GM21529 (cell line): ENCODE measurements at regions not wholly inside any gene's neighbourhood (a gene's known extent, or its start where the extent isn't known, plus 50 kb on each side); places are given as distances from the start of the nearest gene placed in this dataset.
"Not testable (repeated sequence)": the region's sequence is repeated elsewhere in the genome, so short reads cannot be mapped to it uniquely, and the experiment has no call there.

Experiments used
- ATAC-seq: cut with Tn5 transposase; IDR thresholded peaks from one replicate; pipeline ENCODE4 v1.9.1; 2021; ENCODE audit not compliant: unreplicated experiment

DNA sequence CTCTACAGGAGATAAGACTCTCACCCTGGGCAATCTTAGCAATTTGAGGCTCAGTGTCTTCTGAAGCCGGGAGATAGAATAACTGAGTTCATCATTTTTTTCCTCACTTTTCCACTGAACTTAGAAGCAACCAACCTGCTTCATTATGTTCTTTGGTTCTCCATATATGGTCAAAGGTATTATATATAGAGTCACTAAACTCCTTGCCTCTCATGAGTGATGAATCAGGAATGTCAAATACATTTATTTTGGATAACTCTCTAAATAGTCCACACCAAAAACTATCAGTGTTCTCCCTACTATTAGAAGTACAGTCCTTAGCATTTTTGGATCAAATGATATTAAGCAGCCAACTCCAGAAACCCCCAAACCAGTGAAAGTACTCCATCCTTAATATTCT lies 421.5 kb upstream of the EPHA5 start:
- no peak for ATAC-seq

DNA sequence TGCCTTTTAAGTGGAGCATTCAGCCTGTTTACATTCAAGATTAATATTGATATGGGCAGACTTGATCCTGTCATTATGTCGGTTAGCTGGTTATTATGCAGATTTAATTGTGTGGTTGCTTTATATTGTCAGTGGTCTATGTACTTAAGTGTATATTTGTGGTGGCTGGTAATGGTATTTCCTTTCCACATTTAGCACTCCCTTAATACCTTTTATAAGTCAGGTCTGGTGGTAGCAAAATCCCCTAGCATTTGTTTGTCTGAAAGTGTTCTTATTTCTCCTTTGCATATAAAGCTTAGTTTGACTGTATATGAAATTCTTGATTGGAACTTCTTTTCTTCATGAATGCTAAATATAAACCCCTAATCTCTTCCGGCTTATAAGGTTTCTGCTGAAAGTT lies 403.7 kb upstream of the EPHA5 start:
- ATAC-seq: no peak

DNA sequence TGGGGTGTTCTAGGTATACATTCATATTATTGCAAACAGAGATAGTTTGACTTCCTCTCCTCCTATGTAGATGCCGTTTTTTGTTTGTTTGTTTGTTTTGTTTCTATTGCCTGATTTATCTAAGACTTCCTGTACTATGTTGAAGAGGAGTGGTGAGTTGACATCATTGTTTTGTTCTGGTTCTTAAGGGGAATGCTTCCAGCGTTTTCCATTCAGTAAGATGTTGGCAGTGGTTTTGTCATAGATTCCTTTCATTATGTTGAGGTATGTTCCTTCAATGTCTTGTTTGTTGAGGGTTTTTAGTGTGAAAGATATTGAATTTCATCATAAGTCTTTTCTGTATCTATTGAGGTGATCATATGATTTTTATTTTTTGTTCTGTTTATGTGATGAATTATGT lies 401.6 kb upstream of the EPHA5 start:
- ATAC-seq: no peak

DNA sequence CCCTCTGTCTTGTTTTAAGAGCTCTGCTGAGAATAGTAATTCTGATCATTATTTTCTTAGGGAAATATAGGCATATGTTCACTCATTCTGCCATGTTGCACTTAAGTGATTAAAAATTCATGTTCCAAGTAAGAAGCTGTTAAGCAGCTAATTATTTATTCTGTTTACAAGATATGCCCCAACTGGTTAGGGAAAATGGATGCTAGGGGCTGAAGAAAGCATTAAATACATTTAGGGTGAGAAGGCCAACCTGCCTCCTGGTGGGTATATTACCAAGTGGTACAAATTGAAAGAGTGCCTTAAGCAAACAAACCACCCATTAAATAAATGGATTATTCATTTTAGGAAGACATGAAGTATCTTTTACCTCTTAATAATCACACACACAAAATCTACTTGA lies 392.6 kb upstream of the EPHA5 start:
- no peak for ATAC-seq

DNA sequence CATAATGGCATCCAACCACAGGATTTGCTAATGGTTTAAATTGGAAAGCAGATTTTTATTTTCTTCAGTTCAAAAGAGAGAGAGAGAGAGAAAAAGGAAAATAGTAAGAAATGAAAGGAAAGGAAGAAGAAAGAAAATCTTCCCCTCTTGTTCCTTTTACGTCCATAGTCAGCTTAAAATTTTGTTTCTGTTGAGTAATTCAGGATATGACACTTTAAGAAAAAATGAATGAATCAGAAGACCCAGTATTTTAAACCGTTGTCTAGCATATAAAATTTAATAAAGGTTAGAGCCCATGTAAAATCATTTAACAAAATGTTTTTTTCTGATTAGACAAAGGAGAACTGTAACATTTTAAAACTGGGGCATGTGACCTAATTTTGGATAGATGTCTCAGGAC lies 391.8 kb upstream of the EPHA5 start:
- ATAC-seq: no peak

DNA sequence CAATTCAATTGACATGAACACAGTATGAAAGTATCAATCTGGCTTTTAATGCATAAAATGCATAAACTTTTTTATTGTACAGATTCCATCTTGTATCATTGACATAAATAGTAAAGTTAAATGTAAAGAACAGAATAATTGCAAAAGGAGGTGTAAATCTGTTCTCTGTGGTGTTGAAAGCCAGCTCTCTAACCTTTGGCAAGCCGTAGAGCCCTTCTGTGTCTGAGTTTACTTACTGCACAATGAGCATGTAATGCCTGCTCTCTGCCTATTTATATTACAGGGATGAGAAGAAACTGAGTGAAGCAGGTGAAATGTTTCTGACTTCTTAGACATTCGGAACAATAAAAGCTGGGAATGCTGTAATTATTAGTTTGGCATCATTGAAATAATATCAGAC lies 389.3 kb upstream of the EPHA5 start:
- no peak for ATAC-seq

DNA sequence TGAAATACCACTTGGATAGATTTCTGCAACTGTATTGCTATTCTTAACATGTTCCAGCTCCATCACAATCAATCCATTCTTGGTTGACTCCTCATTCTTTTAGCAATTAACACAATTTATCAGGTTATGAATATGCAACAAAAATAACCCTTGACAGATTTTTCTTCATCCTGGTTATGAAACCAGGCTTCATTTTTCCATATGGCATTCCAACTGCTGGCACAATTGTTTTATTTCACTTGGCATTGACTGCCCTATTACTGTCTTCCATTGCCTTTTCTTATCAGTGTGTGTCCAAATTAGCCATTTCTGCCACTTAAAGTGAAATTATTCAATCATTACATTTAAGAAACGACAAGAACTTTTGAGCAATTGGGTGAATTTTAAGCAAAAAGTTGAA lies 388.8 kb upstream of the EPHA5 start:
- no peak for ATAC-seq

DNA sequence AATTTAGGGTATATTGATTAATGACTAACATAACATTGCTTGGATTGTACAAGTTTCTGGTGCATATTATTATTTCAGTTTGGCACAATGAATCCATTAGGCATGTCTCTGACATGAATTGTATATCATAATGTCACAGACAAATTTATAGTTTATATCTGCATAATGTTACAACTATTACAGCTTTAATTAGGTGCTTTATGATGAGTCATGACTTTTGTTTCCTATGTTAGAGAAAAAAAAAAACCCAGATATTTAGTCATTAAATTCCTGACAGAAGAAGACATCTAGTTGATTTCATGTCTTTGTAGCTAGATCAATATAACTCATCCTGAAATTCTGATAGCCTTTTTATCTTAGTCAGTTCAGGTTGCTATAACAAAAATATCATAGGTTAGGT lies 385.7 kb upstream of the EPHA5 start:
- ATAC-seq: no peak

DNA sequence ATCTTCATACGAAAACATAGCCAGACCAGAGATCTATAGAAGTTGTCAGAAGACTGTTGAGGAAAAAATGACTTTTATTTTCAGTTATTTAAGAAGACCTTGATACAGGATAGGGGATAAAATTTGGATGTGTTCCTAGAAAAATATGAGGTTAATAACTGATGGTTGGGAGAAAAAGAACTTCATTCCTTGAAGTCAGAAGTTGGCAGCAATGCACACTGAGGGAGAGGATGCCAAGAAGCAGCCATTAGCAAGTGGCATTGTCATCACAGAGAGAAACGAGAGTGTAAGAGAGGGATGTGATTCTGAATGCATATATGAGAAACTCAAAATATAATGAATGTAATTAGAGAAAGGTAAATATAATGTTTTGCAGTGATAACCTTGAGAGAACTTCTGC lies 382.1 kb upstream of the EPHA5 start:
- ATAC-seq: no peak

DNA sequence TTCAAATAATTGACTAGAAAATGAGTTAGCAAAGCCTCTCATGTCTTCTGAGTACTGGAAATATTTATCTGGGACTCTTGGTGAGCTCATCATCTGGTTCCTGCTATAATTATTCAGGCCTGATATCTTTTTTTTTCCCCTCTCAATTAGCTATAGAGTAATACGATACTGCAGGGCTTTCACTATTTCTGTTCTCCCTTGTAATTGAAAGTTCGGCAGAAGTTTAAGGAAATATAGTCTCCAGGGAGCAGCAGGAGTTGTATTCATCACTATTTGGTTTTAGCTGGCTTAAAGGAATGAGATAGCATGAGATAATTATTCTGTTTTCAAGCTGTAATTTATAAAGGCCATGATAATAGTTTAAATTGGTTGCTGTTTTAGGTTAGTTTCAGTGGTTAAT lies 378.6 kb upstream of the EPHA5 start:
- no peak for ATAC-seq

DNA sequence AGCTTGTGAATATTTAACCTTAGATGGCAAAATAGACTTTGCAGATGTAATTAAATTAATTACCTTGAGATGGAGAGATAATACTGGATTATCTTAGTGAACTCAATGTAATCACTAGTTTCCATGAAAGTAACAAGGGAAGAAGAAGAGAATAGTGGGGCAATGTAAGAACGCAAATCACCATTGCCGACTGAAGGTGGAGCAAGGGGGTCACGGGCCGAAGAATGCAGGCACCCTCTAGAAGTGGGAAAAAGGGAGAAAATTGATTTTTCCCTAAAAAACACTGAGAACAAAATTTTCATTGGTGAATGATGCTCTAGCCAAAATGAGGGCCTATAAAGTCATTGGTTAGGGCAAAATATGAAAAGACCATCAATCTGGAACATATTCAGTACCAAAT lies 375.6 kb upstream of the EPHA5 start:
- no peak for ATAC-seq

DNA sequence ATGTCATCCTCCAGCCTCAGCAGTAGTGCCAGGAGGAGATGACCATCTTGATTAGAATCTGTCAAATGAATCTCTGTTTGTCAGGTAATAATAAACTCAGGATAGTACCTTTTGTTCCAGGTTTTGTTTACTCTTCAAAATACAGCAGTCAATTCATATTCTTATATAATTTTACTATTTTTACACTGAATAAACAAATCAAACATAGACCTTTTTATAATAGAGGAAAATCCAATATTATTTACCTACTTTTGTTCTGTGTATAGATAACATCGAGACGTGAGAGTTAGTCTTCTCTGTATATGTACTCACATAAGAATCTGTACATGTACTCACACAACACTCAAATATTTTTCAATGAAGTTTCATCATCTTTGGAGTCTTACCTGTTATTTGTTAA lies 365.4 kb upstream of the EPHA5 start:
- no peak for ATAC-seq

DNA sequence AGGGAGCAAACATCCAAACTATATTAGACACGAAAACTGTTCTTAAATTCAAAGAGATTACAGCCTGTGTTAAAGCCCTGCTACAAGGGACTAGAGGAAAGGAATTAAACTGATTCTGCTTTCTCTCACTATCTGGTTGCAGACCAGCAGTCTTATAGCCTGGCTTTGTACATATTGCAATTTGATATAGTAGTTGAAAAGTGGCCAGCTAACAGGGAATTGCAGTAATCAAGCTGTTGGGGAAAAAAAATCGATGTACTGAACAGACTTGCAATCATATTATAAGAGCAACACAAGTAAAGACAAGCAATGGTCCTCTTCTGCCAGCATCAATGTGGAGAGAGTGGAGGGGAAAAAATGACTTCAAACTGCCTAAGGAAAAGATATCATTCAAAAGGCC lies 364.4 kb upstream of the EPHA5 start:
- no peak for ATAC-seq

DNA sequence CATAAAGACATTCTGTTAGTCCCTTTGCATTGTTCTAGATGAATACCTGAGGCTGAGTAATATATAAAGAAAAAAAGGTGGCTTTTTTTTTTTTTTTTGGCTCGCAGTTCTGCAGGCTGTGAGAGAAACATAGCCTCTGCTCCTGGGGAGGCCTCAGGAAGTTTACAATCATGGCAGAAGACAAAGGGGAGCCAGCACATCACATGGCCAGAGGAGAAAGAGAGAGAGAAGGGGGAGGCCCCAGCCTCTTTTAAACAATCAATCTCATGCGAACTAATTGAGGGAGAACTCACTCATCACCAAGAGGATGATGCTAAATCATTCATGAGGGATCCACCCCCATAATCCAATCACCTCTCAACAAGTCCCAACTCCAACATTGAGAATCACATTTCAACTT lies 364.0 kb upstream of the EPHA5 start:
- no peak for ATAC-seq

DNA sequence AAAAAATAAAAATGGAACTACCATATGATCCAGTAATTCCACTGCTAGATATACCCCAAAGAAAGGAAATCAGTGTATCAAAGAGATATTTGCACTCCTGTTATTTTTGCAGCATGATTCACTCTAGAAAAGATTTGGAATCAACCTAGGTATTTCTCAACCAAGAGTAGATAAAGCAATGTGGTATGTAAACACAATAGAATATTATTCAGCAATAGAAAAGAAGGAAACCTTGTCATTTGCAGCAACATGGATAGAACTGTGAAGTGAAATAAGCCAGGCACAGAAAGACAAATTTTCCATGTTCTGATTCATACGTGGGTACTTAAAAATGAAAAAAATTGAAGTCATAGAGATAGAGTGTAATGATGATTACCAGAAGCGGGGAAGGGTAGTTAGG lies 362.3 kb upstream of the EPHA5 start:
- ATAC-seq: no peak

DNA sequence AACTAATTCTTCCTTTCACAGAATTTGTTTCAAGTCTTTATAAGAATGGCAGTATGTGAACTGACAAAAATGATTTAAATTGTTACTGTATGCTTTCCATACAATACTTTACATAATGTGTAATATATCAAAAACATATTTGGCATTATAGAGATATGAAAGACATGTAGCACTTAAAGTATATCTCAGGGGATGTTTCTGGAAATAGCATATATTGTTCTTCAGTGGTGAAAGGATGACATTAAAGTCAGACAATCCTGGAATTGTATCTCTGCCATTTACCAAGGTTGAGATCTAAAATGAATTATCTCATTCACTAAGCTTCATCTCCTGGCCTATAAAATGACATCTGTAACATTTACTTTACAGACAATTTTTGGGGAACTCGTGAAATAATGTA lies 358.4 kb upstream of the EPHA5 start:
- ATAC-seq: no peak

DNA sequence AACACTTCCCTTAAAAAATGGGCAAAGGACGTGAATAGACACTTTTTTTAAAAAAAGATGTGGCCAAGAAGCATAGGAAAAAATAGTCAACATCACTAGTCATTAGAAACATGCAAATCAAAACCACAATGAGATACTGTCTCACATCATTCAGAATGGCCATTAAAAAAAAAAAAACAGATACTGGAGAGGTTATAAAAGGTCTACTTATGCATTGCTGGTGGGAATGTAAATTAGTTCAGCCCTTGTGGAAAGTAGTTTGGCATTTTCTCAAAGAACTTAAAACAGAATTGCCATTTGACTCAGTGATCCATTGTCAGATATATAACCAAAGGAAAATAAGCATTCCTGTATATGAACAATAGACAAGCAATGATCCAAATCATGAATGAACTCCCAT lies 352.8 kb upstream of the EPHA5 start:
- ATAC-seq: no peak

DNA sequence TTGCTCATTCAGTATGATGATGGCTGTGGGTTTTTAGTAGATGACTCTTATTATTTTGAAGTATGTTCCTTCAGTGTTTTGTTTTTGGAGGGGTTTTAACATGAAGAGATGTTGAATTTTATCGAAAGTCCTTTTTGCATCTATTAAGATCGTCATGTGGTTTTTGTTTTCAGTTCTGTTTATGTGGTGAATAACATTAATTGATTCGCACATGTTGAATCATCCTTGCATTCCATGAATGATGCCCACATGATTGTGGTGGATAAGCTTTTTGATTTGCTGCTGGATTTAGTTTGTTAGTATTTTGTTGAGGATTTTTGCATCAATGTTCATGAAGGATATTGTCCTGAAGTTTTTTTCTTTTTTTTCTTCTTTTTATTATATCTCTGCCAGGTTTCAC lies 347.4 kb upstream of the EPHA5 start:
- no peak for ATAC-seq

DNA sequence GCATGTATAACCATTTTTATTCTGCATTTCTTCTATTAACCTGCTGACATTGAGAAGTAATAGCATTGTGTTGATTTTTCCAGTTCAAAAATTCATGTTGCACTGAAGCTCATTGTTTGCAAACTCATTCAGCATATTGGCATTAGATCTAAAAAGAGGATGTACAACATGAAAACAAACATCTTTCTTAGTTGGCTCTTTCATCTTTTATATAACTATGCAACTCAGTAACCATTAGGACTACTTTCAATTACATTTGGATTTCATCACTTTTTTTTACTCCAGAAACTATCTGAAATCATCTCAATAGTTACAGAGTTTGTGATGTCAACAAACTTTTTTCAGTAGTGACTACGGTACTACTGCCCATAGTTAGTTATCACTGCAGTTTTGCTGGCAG lies 346.0 kb upstream of the EPHA5 start:
- ATAC-seq: no peak

DNA sequence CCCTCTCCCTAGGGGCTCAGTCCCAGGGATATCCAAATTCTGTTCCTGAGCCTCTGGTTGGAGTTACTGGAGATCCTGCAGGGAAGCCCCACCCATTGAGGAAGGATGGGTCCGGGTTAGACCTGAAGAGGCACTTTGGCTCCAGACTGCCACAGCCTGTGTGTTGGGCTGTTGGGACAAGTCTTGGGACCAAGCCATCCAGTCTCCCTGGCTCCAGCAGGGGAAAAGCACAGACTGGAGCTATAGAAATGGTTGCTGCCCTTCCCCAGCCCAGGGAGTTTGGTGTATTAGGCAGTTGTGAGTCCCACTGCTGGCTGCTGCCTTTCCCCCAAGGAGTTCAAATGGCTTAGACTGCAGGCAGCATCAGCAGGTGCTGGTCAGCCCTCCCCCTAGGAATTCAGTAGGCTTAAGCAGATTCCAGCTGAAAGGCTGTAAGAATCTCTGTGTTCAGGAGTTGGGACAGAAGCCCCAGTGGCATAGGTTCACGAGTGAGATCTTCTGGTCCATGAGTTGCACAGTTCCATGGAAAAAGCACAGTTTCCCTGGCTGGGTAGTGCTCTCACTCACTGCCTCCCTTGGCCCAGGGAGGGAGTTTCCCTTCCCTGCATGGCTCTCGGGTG lies 344.0 kb upstream of the EPHA5 start:
- ATAC-seq: no peak

DNA sequence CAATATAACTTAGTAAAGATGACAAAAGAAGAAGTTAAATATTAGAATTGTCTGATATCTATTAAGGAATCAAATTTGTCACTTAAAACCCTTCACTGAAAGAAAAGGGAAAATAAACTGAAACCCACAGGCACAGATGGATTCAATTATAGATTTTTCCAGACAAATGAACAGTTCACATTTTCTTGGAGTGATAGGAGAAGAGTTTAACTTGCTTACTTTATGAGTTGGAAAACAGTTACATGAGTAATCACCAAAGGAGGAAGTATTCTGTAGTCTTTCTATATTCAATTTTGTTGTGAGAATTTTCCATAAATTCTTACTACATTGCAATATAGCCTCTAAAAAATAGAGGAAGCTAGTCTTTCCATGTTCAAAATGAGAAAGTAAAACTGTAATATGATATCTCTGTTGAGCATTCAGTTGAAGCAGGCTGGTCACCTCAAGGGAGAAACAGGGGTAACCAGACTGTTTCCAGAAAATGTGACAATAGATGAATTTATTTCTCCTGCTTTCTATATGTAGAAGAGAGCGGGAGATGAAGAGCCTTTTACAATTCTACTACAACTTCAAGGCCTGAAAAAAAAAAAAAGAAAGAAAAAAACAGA lies 330.3 kb upstream of the EPHA5 start:
- no peak for ATAC-seq

DNA sequence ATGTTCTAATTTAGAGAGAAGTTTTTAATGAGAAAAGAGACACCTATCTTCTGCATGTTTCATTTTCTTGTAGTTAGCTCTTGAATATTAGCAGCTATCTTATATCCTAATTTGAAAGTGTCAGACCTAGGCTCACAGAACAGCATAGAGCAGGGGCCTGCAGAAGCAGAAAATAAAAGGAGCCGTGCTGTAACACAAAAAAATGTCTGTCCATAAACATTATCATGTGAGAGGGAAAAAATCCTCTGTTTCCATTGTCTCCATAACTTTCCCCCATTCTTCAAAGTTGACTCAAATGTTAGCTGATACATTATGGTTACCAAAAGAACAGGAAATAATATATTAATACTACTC lies 329.2 kb upstream of the EPHA5 start:
- ATAC-seq: no peak

DNA sequence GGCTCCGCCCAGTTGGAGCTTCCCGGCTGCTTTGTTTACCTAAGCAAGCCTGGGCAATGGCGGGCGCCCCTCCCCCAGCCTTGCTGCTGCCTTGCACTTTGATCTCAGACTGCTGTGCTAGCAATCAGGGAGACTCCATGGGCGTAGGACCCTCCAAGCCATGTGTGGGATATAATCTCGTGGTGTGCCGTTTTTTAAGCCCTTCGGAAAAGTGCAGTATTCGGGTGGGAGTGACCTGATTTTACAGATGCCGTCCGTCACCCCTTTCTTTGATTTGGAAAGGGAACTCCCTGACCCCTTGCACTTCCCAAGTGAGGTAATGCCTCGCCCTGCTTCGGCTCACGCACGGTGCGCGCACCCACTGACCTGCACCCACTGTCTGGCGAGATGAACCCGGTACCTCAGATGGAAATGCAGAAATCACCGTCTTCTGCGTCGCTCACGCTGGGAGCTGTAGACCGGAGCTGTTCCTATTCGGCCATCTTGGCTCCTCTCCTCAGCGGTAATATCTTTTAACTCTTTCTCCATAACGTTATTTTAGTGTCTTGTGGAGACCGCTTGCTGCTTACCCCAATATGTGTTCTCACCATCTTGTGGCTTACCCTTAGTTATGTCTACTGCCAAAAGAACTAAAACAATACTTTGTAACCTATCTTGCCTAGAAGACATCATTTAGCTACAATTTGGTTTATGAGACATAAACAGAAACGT lies 328.7 kb upstream of the EPHA5 start:
- not testable (repeated sequence) for ATAC-seq
